Transverse colon (tissue), 4 donors: ENCODE measurements at regions not wholly inside any gene's neighbourhood (a gene's known extent, or its start where the extent isn't known, plus 50 kb on each side); places are given as distances from the start of the nearest gene placed in this dataset.

Experiments used
- DNase-seq: peaks from one replicate; pipeline ENCODE4 v3.0.0-alpha.2; 2019
- H3K27ac ChIP-seq, 4 donors: fragments of 200-600 bp; sonication (generic); 2 replicates each; pipeline ENCODE4 v1.5.1; 2016 to 2018; ENCODE audit warnings: inconsistent platforms in 4 of 4
- H3K27me3 ChIP-seq: fragments of 200-600 bp; sonication (generic); 2 replicates; pipeline ENCODE4 v1.5.1; 2017; ENCODE audit warnings: inconsistent platforms
- H3K36me3 ChIP-seq, 4 donors: fragments of 200-600 bp; sonication (generic); 2 replicates each; pipeline ENCODE4 v1.5.1; 2017 to 2019; ENCODE audit warnings: inconsistent platforms in 4 of 4
- H3K4me1 ChIP-seq, 4 donors: fragments of 200-600 bp; sonication (generic); 2 replicates each; pipeline ENCODE4 v1.5.1; 2017 to 2020; ENCODE audit warnings: inconsistent platforms in 4 of 4
- H3K4me3 ChIP-seq, 4 donors: fragments of 200-600 bp; sonication (generic); 1 replicate in 1 of 4; 2 replicates in 3 of 4; pipeline versions ENCODE4 v1.5.1 to v1.6.1; 2017 to 2019; ENCODE audit warnings: inconsistent platforms in 4 of 4
- H3K9me3 ChIP-seq, 2 donors: fragments of 200-600 bp; sonication (generic); 2 replicates each; pipeline ENCODE4 v1.5.1; 2017 to 2019; ENCODE audit warnings: inconsistent platforms in 2 of 2
- EP300 ChIP-seq: sonication (generic); formaldehyde crosslinking; IDR thresholded peaks from one replicate; pipeline ENCODE4 v1.6.1; 2017; ENCODE audit warnings: antibody characterized with exemption, low read depth
- POLR2A ChIP-seq: fragments of 450-650 bp; IDR thresholded peaks from one replicate; pipeline ENCODE4 v1.6.1; 2016; ENCODE audit warnings: antibody characterized with exemption, mild to moderate bottlenecking, moderate library complexity
- POLR2AphosphoS5 ChIP-seq, 3 donors: sonication (generic); formaldehyde crosslinking; IDR thresholded peaks; one replicate each; pipeline ENCODE4 v1.6.1; 2016; ENCODE audit warnings: antibody characterized with exemption in 3 of 3
- WGBS, 2 donors: methylation state at CpG; one replicate each; pipeline ENCODE4 v1.1.5; 2018; ENCODE audit warnings: low coverage in 1 of 2; 5-methylcytosine and 5-hydroxymethylcytosine counted together
- in situ Hi-C, 4 donors: fragments of 200-750 bp; cut with MboI; loops; one replicate each; pipeline versions ENCODE4 v1.15.0 to v1.15.1; 2017; ENCODE audit warnings: low sequenced_read_pairs in 3 of 4, low pct_ligation_motif_present in 1 of 4, low pct_unique_long_range_greater_than_20kb in 1 of 4
- intact Hi-C: fragments of 100-400 bp; cut with DNase I; formaldehyde crosslinking; loops from one replicate; pipeline ENCODE4 v1.15.1; 2023; ENCODE audit warnings: low total_unique reads
- small RNA-seq, 4 donors: library from RNA; depleted of rRNA; stranded (forward); fragments of <200 nt; gene quantifications; one replicate each; pipeline ENCODE3, GENCODE V24; 2016
- TF ChIP-seq, protein P1 (sequence below), 5 experiments: fragments of 200-600 bp in 3 of 5; fragments of 450-650 bp in 2 of 5; sonication (generic) in 3 of 5; IDR thresholded peaks; 1 replicate in 2 of 5; 2 replicates in 3 of 5; pipeline ENCODE4 v1.5.1; 2016 to 2017; ENCODE audit warnings: antibody characterized with exemption in 5 of 5, inconsistent platforms in 3 of 5, mild to moderate bottlenecking in 2 of 5, moderate library complexity in 1 of 5

GRCh38 chr5:37893434-37894134 lies 53.7 kb upstream of the GDNF start:
- in situ Hi-C loops (no loop called here), intact Hi-C loops (loop anchor here (5.0 kb wide), 1 partner anchor 1431 kb away; no protein-coding TSS in a partner anchor)
- Histone ChIP-seq H3K36me3 (no peaks in the 10 kb centered on the region), H3K27ac (no peak overlapping the region), H3K4me1 (no peaks in the 10 kb centered on the region), H3K4me3 (no peak overlapping the region), H3K9me3 (no peaks in the 10 kb centered on the region), H3K27me3 (no peaks in the 10 kb centered on the region)
- DNase-seq: no peak
- 30 to 41% methylated on average over 2 to 3 of the region's 3 CpGs for WGBS, 2 donors
- no peak for TF ChIP-seq POLR2A
- TF ChIP-seq, protein P1, sequence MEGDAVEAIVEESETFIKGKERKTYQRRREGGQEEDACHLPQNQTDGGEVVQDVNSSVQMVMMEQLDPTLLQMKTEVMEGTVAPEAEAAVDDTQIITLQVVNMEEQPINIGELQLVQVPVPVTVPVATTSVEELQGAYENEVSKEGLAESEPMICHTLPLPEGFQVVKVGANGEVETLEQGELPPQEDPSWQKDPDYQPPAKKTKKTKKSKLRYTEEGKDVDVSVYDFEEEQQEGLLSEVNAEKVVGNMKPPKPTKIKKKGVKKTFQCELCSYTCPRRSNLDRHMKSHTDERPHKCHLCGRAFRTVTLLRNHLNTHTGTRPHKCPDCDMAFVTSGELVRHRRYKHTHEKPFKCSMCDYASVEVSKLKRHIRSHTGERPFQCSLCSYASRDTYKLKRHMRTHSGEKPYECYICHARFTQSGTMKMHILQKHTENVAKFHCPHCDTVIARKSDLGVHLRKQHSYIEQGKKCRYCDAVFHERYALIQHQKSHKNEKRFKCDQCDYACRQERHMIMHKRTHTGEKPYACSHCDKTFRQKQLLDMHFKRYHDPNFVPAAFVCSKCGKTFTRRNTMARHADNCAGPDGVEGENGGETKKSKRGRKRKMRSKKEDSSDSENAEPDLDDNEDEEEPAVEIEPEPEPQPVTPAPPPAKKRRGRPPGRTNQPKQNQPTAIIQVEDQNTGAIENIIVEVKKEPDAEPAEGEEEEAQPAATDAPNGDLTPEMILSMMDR (IDR thresholded peaks at IDR 0.05): no peak
- no peak for TF ChIP-seq POLR2AphosphoS5 (IDR thresholded peaks at IDR 0.05)
- TF ChIP-seq EP300: no peak

GRCh38 chr5:37892586-37892985 lies 52.7 kb upstream of the GDNF start:
- DNase-seq: no peak
- TF ChIP-seq POLR2A: no peak
- 68% methylated on average over 1 of the region's 1 CpG; no CpG with 5 or more reads in 1 of the 2 donors for WGBS, 2 donors
- Histone ChIP-seq H3K4me3 (no peak overlapping the region), H3K27ac (no peak overlapping the region), H3K9me3 (no peaks in the 10 kb centered on the region), H3K36me3 (no peaks in the 10 kb centered on the region), H3K27me3 (no peaks in the 10 kb centered on the region), H3K4me1 (no peaks in the 10 kb centered on the region)
- intact Hi-C loops: loop anchor here (5.0 kb wide), 1 partner anchor 1430 kb away; no protein-coding TSS in a partner anchor
- in situ Hi-C loops: no loop called here

DNA sequence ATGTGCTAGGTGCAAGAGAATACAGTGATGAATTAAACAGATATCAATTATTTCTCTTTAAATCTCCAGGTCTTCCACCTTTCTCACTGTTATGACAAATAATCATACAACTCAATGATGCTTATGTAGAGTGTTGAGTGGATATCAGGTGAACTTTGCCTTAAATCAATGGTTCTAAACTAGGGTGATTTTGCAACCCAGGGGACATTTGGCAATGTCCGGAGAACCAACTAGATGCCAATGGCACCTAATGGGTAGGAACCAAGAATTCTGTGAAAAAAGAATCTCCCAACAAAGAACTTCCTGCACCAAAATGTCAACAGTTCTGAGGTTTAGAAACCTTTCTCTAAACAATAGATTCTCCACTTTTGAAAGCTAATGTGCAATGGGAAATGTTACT lies 52.0 kb upstream of the GDNF start:
- TF ChIP-seq EP300: no peak
- no peak for TF ChIP-seq POLR2A
- TF ChIP-seq, protein P1 (IDR thresholded peaks at IDR 0.05): no peak
- no peak for TF ChIP-seq POLR2AphosphoS5 (IDR thresholded peaks at IDR 0.05)
- in situ Hi-C loops: no loop called here
- intact Hi-C loops: loop anchor here (5.0 kb wide), 1 partner anchor 1430 kb away; no protein-coding TSS in a partner anchor
- no peaks in the 10 kb centered on the region for H3K36me3 ChIP-seq
- 75 to 100% methylated on average over 1 of the region's 1 CpG for WGBS, 2 donors
- H3K9me3 ChIP-seq: no peaks in the 10 kb centered on the region
- no peak overlapping the region for H3K4me3 ChIP-seq
- H3K4me1 ChIP-seq: peaks cover 0 to under 1% (median 0%) of the 10 kb centered on the region in 4 donors
- H3K27ac ChIP-seq: no peak overlapping the region
- H3K27me3 ChIP-seq: no peaks in the 10 kb centered on the region
- no peak for DNase-seq

- no peak for DNase-seq
- Histone ChIP-seq H3K4me3 (no peak overlapping the region), H3K9me3 (no peaks in the 10 kb centered on the region), H3K27ac (no peak overlapping the region), H3K36me3 (no peaks in the 10 kb centered on the region), H3K4me1 (peaks cover 0 to 9% (median 0%) of the 10 kb centered on the region in 4 donors), H3K27me3 (no peaks in the 10 kb centered on the region)
- WGBS, 2 donors: 69 to 76% methylated on average over 5 to 8 of the region's 8 CpGs
- intact Hi-C loops: loop anchor here (5.0 kb wide), 1 partner anchor 1427 kb away; no protein-coding TSS in a partner anchor
- TF ChIP-seq, protein P1 (IDR thresholded peaks at IDR 0.05): no peak
- TF ChIP-seq POLR2AphosphoS5 (IDR thresholded peaks at IDR 0.05): no peak
- TF ChIP-seq POLR2A: no peak
- TF ChIP-seq EP300: no peak
- in situ Hi-C loops: no loop called here
Measured at GRCh38 chr5:37889612-37890317, 49.9 kb upstream of the GDNF start.

Small RNA genes in the stretch of these regions (small RNA-seq; reads per million reads assigned to genes)
- gene LINC02110: 0 reads per million in 4 donors
